ENCODE measurements at regions not wholly inside any gene's neighbourhood (a gene's known extent, or its start where the extent isn't known, plus 50 kb on each side); places are given as distances from the start of the nearest gene placed in this dataset.

DNA sequence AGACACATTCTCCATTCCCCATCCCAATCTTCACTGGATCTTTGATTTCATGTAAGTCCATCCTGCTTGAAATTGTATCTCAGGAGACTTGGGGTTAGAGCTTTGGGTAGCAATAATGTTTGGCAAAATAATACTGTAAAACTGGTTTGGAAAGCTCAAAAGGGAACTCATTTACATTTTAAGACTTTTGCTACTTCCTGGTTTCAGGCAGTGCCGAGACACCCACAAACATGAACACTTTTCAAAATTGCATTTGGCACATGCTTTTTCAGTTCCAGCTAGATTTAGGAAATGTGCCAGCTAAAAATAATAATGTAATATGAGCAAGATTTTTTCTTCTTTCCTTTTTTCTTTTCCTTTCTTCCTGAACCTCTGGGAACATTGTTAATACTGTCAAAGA lies 145.7 kb upstream of the CBLB start:
- no peak for TF ChIP-seq EZH2 (IDR thresholded peaks at IDR 0.05; ENCODE audit: borderline replicate concordance, low read depth, low read length, severe bottlenecking)
- TF ChIP-seq, protein P1, sequence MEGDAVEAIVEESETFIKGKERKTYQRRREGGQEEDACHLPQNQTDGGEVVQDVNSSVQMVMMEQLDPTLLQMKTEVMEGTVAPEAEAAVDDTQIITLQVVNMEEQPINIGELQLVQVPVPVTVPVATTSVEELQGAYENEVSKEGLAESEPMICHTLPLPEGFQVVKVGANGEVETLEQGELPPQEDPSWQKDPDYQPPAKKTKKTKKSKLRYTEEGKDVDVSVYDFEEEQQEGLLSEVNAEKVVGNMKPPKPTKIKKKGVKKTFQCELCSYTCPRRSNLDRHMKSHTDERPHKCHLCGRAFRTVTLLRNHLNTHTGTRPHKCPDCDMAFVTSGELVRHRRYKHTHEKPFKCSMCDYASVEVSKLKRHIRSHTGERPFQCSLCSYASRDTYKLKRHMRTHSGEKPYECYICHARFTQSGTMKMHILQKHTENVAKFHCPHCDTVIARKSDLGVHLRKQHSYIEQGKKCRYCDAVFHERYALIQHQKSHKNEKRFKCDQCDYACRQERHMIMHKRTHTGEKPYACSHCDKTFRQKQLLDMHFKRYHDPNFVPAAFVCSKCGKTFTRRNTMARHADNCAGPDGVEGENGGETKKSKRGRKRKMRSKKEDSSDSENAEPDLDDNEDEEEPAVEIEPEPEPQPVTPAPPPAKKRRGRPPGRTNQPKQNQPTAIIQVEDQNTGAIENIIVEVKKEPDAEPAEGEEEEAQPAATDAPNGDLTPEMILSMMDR (IDR thresholded peaks at IDR 0.05; ENCODE audit: borderline replicate concordance, extremely low read depth, low read length, poor library complexity, severe bottlenecking), result no peak
